DOHH2 (cell line): ENCODE measurements at regions not wholly inside any gene's neighbourhood (a gene's known extent, or its start where the extent isn't known, plus 50 kb on each side); places are given as distances from the start of the nearest gene placed in this dataset.

ENCODE experiments used
- H3F3A ChIP-seq: fragments of 200-600 bp; sonication (generic), shearing (Covaris generic); 2 replicates; pipeline ENCODE4 v1.6.0; 2016; ENCODE audit warnings: antibody characterized with exemption, mild to moderate bottlenecking; ENCODE audit not compliant: control insufficient read depth, insufficient read depth
- H3K27ac ChIP-seq: fragments of 200-600 bp; sonication (generic); 2 replicates; pipeline ENCODE4 v1.5.1; 2014; ENCODE audit warnings: low read depth, mild to moderate bottlenecking, low read length, moderate library complexity
- H3K27me3 ChIP-seq: fragments of 200-600 bp; sonication (generic); 2 replicates; pipeline ENCODE4 v1.6.1; 2014; ENCODE audit warnings: mild to moderate bottlenecking, low read length, mixed read lengths; ENCODE audit not compliant: control insufficient read depth
- H3K36me3 ChIP-seq: fragments of 200-600 bp; sonication (generic); 2 replicates; pipeline ENCODE4 v1.6.1; 2014; ENCODE audit warnings: mild to moderate bottlenecking, low read length, moderate library complexity, mixed read lengths; ENCODE audit not compliant: control insufficient read depth
- H3K4me1 ChIP-seq: fragments of 200-600 bp; sonication (generic); 2 replicates; pipeline ENCODE4 v1.6.1; 2014; ENCODE audit warnings: mild to moderate bottlenecking, low read length, mixed read lengths; ENCODE audit not compliant: control insufficient read depth
- H3K4me2 ChIP-seq: fragments of 200-600 bp; sonication (generic); 2 replicates; pipeline ENCODE4 v1.6.0; 2014; ENCODE audit warnings: mild to moderate bottlenecking, low read length, moderate library complexity
- H3K4me3 ChIP-seq: fragments of 200-600 bp; sonication (generic); 2 replicates; pipeline ENCODE4 v1.5.1; 2014; ENCODE audit warnings: mild to moderate bottlenecking, low read length, mixed read lengths
- H3K79me2 ChIP-seq: fragments of 200-600 bp; sonication (generic); 2 replicates; pipeline ENCODE4 v1.6.1; 2014; ENCODE audit warnings: mild to moderate bottlenecking, low read length, mixed read lengths; ENCODE audit not compliant: control insufficient read depth
- H3K9me2 ChIP-seq: fragments of 200-600 bp; sonication (generic); replicated peaks from 2 replicates; pipeline ENCODE4 v1.6.1; 2014; ENCODE audit warnings: mild to moderate bottlenecking, low read length, mixed read lengths; ENCODE audit not compliant: control insufficient read depth
- H3K9me3 ChIP-seq: fragments of 200-600 bp; sonication (generic); 2 replicates; pipeline ENCODE4 v1.6.1; 2014; ENCODE audit warnings: antibody characterized with exemption, low read length, mixed read lengths; ENCODE audit not compliant: control insufficient read depth, insufficient read depth
- H4K20me1 ChIP-seq: fragments of 200-600 bp; sonication (generic); 2 replicates; pipeline ENCODE4 v1.6.0; 2014; ENCODE audit warnings: low read depth, mild to moderate bottlenecking, antibody characterized with exemption, low read length, moderate library complexity; ENCODE audit not compliant: control insufficient read depth, insufficient read depth
- CTCF ChIP-seq: fragments of 200-600 bp; sonication (generic); IDR thresholded peaks from one replicate; pipeline ENCODE4 v1.5.1; 2014; ENCODE audit warnings: antibody characterized with exemption, mild to moderate bottlenecking, low read depth, low read length; ENCODE audit not compliant: poor library complexity, severe bottlenecking
- EZH2phosphoT487 ChIP-seq: fragments of 200-600 bp; sonication (generic); IDR thresholded peaks from 2 replicates; pipeline ENCODE4 v1.6.1; 2017; ENCODE audit warnings: borderline replicate concordance, mild to moderate bottlenecking, antibody characterized with exemption, low read length, moderate library complexity, mixed read lengths

GRCh38 chr18:1213126-1213525, 308.5 kb downstream of the ADCYAP1 start:
- H4K20me1 ChIP-seq, result no peaks in the 10 kb centered on the region
- H3K9me2 ChIP-seq, result no peaks in the 10 kb centered on the region

DNA sequence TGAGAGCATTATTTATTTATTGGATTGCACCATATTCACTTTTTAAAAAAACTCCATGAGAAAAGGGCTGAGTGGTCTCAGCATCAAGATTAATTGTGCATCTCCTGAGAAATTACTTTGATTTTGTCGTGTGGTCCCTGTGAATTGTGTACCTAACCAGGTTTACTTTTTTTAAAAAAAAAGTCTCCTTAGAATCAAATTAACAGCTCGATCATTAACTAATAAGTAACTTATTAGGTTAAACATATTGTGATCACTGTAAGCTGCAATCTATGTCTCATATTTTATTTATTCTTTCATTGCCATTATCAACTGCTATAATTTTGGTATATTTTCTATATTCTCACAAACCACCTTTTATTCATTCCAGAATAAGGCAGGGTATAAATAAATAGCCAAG, 318.2 kb downstream of the ADCYAP1 start:
- no peak overlapping the region for H3K4me2 ChIP-seq
- no peaks in the 10 kb centered on the region for H3F3A ChIP-seq
- no peaks in the 10 kb centered on the region for H4K20me1 ChIP-seq
- no peaks in the 10 kb centered on the region for H3K36me3 ChIP-seq
- no peak for TF ChIP-seq CTCF
- no peak for TF ChIP-seq EZH2phosphoT487
- no peaks in the 10 kb centered on the region for H3K9me2 ChIP-seq
- no peak overlapping the region for H3K27ac ChIP-seq
- no peaks in the 10 kb centered on the region for H3K79me2 ChIP-seq
- no peak overlapping the region for H3K4me3 ChIP-seq
- no peaks in the 10 kb centered on the region for H3K27me3 ChIP-seq
- no peaks in the 10 kb centered on the region for H3K9me3 ChIP-seq
- no peaks in the 10 kb centered on the region for H3K4me1 ChIP-seq

More at GRCh38 chr18:1213126-1213525, 308.5 kb downstream of the ADCYAP1 start:
- H3K9me3 ChIP-seq, result peaks cover 3% of the 10 kb centered on the region; the same call in 1 of the 2 replicates
- H3F3A ChIP-seq, result no peaks in the 10 kb centered on the region
- TF ChIP-seq EZH2phosphoT487 (no peak), CTCF (no peak)
- no peak overlapping the region for H3K27ac ChIP-seq
- H3K79me2 ChIP-seq, result no peaks in the 10 kb centered on the region
- H3K36me3 ChIP-seq, result no peaks in the 10 kb centered on the region
- no peak overlapping the region for H3K4me2 ChIP-seq
- H3K27me3 ChIP-seq, result no peaks in the 10 kb centered on the region
- H3K4me1 ChIP-seq, result no peaks in the 10 kb centered on the region
- no peak overlapping the region for H3K4me3 ChIP-seq

DNA sequence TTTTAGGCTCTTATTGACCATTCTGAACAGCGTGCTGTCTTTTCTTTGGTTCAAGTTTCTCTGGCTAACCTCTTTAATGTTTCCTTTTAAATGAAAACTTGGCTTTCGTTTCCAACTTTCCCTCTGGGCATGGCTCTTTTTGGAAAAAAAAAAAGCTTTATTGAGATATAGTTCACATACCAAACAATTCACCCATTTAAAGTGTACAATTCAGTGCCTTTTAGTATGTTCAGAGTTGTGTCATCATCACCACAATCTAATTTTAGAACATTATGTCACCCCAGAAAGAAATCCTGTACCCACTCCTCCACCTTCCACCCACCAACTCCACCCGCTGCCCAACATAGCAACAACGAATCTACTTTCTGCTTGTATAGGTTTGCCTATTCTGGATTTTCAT, 322.4 kb downstream of the ADCYAP1 start:
- Histone ChIP-seq H3K27ac (no peak overlapping the region), H4K20me1 (no peaks in the 10 kb centered on the region), H3K9me2 (no peaks in the 10 kb centered on the region), H3K4me2 (no peak overlapping the region), H3K27me3 (no peaks in the 10 kb centered on the region), H3K9me3 (no peaks in the 10 kb centered on the region), H3K36me3 (no peaks in the 10 kb centered on the region), H3K4me3 (no peak overlapping the region), H3F3A (no peaks in the 10 kb centered on the region), H3K4me1 (no peaks in the 10 kb centered on the region), H3K79me2 (no peaks in the 10 kb centered on the region)
- no peak for TF ChIP-seq EZH2phosphoT487
- no peak for TF ChIP-seq CTCF

DNA sequence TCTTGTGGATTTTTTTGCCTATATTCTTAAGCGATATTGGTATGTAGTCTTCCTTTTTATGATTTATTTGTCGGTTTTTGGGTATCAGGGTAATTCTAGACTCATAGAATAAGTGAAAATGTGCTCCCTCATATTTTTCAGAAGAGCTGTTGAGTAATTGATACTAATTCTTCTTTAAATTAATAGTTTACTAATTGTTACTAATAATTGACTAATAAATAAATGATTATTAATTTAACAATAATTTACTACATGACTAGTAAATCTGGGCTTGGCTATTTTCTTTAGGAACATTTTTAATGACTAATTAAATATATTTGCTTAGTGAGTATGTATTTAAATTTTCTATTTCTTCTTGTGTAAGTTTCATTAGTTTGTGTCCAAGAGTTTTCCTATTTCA, 325.0 kb downstream of the ADCYAP1 start:
- Histone ChIP-seq H3K36me3 (no peaks in the 10 kb centered on the region), H4K20me1 (no peaks in the 10 kb centered on the region), H3K4me1 (no peaks in the 10 kb centered on the region), H3F3A (no peaks in the 10 kb centered on the region), H3K9me2 (no peaks in the 10 kb centered on the region), H3K4me2 (no peak overlapping the region), H3K27ac (no peak overlapping the region), H3K9me3 (no peaks in the 10 kb centered on the region), H3K27me3 (no peaks in the 10 kb centered on the region), H3K4me3 (no peak overlapping the region), H3K79me2 (no peaks in the 10 kb centered on the region)
- TF ChIP-seq CTCF, result no peak
- TF ChIP-seq EZH2phosphoT487, result no peak
